ENCODE measurements at regions not wholly inside any gene's neighbourhood (a gene's known extent, or its start where the extent isn't known, plus 50 kb on each side); places are given as distances from the start of the nearest gene placed in this dataset.
"Not testable (repeated sequence)": the region's sequence is repeated elsewhere in the genome, so short reads cannot be mapped to it uniquely, and the experiment has no call there.

DNA sequence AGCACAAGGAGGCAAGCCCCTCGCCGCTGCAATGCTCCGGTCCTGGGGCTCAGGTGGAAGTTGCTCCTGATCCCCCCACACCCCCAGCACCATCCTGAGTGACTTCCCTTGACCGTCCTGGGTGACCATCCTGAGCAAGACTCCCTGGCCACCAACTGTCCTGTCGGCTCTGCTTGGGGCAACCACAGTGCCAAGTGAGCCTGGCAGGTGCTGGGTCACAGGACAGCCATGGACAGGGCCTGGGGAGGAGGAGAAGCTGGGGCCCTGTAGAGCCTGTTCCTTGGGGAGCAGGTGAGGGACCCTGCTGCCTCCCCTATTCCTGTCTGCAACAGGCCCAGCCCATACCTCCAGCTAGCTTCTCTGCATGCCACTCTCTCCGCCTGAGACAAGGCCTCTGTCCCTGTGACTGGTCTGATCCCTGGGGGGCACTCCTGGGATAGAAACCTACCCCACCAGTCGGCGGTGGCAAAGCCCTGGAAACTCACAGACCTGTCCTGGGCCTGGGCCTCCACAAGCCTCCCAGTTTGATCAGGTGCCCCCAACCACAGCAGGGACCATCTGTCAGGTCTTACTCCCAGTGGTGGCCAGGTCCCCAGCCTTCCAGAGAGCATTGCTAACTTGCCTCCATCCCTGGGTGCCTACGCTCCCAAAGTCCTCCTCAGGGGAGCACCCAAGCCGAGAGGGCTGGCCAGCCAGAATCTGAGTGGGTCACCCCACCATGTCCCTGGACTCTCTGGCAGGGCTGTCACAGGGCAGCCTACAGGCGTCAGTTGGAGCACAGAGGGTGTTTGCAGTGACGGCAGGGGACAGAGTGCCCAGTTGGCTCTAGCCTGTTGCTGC is 68.7 kb upstream of the WNT7B start:
- H3K36me3 Mint-ChIP-seq (ENCODE audit: low read depth): no peaks in the 10 kb centered on the region
- no peaks in the 10 kb centered on the region for H3K9me3 Mint-ChIP-seq
- peaks cover 10% of the 10 kb centered on the region for H3K4me1 Mint-ChIP-seq (ENCODE audit: low read depth)
- H3K27me3 Mint-ChIP-seq (ENCODE audit: low read depth): peaks cover 2% of the 10 kb centered on the region
- peak overlapping the region; percentile 66 for H3K4me3 Mint-ChIP-seq
- no peak for DNase-seq (ENCODE audit: low spot score)
- H3K27ac Mint-ChIP-seq: no peak overlapping the region

DNA sequence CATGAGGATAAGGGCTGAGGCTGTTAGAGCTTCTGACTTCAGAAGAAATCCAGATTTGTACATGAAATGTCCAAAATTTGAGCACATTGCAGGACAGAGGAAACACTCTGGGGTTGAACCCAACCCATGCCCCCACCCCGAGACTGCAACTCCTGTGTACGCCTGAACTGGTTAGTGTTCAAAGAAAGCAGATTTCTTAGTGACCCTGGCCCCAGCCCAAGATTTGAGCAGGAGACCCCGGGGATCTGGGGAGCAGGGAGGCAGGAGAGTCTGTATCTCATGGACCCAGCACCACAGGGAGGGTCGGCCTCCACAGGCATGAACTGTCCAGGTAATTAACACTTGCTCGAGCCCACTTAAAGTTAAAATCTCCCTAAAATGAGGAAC is 69.3 kb upstream of the WNT7B start:
- Mint-ChIP-seq H3K36me3 (ENCODE audit: low read depth) (no peaks in the 10 kb centered on the region), H3K27ac (no peak overlapping the region), H3K27me3 (ENCODE audit: low read depth) (peaks cover 2% of the 10 kb centered on the region), H3K9me3 (no peaks in the 10 kb centered on the region), H3K4me1 (ENCODE audit: low read depth) (peaks cover 10% of the 10 kb centered on the region), H3K4me3 (no peak overlapping the region)
- no peak for DNase-seq (ENCODE audit: low spot score)

DNA sequence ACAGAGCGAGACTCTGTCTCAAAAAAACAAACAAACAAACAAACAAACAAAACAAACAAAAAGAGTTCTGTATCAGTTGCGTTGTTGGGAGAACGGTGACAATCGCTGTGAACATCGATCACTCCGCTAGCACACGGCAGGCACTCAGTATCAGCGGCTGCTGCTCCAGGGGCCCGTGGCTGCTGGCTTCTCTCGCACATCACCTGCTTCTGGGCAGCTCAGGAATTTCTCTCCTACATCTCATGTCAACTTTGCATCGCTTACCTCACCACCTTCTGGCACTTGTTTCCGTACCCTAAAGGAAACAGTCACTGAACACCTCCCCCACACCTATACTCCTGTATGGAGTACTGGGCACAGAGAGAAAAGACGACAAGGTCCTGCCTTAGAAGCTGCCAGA is 70.3 kb upstream of the WNT7B start:
- Mint-ChIP-seq H3K4me1 (ENCODE audit: low read depth) (peaks cover 10% of the 10 kb centered on the region), H3K27ac (no peak overlapping the region), H3K36me3 (ENCODE audit: low read depth) (no peaks in the 10 kb centered on the region), H3K27me3 (ENCODE audit: low read depth) (no peaks in the 10 kb centered on the region), H3K4me3 (no peak overlapping the region), H3K9me3 (no peaks in the 10 kb centered on the region)
- DNase-seq (ENCODE audit: low spot score): no peak

DNA sequence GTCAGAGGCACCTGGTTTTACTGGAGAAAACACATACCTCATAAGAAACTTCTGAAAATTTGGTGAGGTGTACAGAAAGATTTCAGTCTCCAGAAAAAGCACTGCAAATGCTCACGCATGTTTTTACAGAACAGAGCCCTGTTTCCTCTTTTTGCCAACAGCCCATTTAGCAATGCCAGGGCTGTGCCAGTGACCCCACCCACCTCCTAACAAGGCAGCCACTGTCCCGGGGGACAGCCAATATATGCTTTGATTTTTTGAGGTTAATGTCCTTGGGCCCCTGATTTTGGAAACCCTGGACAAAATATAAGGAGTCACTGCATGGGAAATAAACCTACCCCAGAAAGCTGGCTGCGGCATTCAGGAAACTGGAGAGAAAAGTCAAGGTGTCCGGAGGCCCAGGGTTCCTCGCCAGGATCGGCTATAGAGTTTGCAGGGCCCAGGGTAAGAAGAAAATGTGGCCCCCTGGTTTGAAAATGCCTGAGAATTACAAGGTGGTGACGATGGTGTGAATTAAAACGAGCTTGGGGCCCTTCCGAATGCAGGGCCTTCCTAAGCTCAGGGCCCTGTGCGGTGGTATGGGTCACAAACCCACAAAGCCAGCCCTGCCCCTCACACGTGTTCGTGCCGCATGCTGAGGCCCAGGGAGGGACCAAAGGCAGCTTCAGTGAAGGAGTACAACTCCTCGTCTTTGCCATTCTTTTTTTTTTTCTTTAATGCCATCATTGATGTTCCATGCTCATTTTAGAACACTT is 71.1 kb upstream of the WNT7B start:
- Mint-ChIP-seq H3K4me1 (ENCODE audit: low read depth) (peaks cover 13% of the 10 kb centered on the region), H3K27me3 (ENCODE audit: low read depth) (no peaks in the 10 kb centered on the region), H3K9me3 (no peaks in the 10 kb centered on the region), H3K36me3 (ENCODE audit: low read depth) (no peaks in the 10 kb centered on the region), H3K4me3 (no peak overlapping the region), H3K27ac (no peak overlapping the region)
- DNase-seq (ENCODE audit: low spot score): no peak

DNA sequence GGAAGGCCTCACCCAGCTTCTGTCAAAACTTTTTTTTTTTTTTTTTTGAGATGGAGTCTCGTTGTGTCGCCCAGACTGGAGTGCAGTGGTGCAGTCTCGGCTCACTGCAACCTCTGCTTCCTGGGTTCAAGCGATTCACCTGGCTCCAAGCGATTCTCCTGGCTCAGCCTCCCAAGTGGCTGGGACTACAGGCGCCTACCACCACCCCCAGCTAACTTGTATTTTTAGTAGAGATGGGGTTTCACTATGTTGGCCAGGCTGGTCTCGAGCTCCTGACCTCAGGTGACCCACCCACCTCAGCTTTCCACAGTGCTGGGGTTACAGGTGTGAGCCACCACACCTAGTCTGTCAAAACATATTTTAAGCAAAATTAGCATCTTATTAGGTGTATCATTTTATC is 71.7 kb upstream of the WNT7B start:
- H3K36me3 Mint-ChIP-seq (ENCODE audit: low read depth); H3K9me3 Mint-ChIP-seq; H3K4me3 Mint-ChIP-seq; H3K27me3 Mint-ChIP-seq (ENCODE audit: low read depth); H3K27ac Mint-ChIP-seq; DNase-seq (ENCODE audit: low spot score): not testable (repeated sequence)
- peaks cover 15% of the 10 kb centered on the region for H3K4me1 Mint-ChIP-seq (ENCODE audit: low read depth)

DNA sequence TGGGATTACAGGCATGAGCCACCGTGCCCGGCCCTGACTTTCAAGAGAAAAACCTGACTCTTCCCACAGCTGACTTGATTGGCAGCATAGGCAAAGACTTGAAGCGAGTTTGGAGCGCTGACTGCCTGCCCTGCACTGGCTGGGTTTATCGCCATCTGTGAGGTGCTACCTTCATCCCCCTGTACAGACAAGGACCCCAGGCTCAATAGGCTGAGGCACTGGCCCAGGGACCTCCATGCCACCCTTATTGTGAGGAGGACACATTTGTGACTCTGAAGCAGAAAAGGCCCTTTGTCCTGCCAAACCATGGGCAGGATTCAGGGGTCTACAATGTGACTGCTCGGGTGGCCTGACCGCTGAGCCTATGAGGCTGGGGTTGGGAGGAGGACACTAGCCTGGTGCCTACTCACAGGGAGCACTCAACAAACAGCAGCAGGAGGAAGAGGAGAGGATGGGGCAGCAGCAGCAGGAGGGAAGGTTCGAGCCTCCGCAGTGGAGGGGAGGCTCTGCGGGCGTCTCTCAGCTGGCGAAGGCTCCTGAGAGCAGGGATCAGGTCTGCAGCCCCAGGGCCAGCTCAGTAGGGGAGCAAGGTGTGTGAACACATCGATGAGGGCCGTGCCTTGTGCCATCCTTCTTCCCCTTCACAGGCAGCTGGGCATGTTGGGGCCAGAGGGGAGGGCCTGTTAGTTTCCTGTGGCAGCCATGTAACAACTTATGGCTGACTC is 72.9 kb upstream of the WNT7B start:
- peaks cover 2% of the 10 kb centered on the region for H3K36me3 Mint-ChIP-seq (ENCODE audit: low read depth)
- no peaks in the 10 kb centered on the region for H3K9me3 Mint-ChIP-seq
- no peak overlapping the region for H3K4me3 Mint-ChIP-seq
- H3K4me1 Mint-ChIP-seq (ENCODE audit: low read depth): peaks cover 12% of the 10 kb centered on the region
- no peak overlapping the region for H3K27ac Mint-ChIP-seq
- no peak for DNase-seq (ENCODE audit: low spot score)
- no peaks in the 10 kb centered on the region for H3K27me3 Mint-ChIP-seq (ENCODE audit: low read depth)

DNA sequence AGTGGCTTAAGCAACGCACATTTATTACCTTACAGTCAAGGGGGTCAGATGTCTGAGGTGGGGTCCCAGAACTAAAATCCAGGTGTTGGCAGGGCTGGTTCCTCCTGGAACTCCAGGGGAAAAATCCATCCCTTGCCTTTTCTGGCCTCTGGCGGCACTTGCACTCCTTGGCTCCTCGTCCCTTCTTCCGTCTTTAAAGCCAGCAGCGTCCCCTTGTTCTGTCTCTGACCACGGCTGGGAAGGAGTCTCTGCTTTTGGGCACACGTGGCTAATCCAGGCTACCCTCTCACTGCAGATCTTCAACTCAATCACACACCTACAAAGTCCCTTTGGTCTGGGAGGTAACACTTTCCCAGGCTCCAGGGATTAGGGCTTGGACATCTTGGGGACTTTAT is 73.5 kb upstream of the WNT7B start:
- peaks cover 17% of the 10 kb centered on the region for H3K4me1 Mint-ChIP-seq (ENCODE audit: low read depth)
- no peak overlapping the region for H3K4me3 Mint-ChIP-seq
- peaks cover 2% of the 10 kb centered on the region for H3K36me3 Mint-ChIP-seq (ENCODE audit: low read depth)
- no peaks in the 10 kb centered on the region for H3K27me3 Mint-ChIP-seq (ENCODE audit: low read depth)
- no peaks in the 10 kb centered on the region for H3K9me3 Mint-ChIP-seq
- DNase-seq (ENCODE audit: low spot score): no peak
- no peak overlapping the region for H3K27ac Mint-ChIP-seq

DNA sequence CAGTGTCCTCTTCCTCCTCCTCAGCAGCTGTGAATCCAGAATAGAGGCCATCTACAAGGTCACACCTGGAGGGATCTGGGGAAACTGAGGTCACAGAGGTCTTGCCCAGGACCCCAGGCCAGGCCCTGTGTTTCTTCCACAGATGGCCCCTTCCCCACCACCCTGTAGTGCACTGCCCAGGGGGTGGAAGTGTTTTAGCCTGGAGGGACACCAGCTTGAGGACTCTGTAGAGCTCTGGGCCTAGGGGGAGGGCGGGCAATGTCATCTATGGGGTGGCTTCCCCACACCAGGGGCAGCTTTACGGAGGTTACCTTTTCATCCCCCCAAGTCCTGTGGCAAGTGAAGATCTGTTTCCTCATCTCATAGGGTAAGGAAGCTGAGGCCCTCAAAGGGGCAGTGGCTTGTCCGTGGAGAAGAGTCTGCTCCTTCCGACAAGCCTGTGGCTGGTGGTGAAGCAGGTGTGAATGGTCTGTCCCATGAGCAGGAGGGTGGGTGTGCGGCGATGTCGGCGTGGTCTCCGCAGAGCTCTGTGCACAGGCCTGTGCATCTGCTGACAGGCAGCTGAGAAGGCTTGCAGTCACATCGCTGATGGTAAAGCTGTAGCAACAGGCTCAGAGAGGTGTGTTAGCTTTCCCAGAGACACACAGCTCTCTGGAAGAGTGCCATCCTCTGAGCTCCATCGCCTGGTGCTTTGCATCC is 74.1 kb upstream of the WNT7B start:
- Mint-ChIP-seq H3K4me3 (peak overlapping the region; percentile 21), H3K27me3 (ENCODE audit: low read depth) (no peaks in the 10 kb centered on the region)

DNA sequence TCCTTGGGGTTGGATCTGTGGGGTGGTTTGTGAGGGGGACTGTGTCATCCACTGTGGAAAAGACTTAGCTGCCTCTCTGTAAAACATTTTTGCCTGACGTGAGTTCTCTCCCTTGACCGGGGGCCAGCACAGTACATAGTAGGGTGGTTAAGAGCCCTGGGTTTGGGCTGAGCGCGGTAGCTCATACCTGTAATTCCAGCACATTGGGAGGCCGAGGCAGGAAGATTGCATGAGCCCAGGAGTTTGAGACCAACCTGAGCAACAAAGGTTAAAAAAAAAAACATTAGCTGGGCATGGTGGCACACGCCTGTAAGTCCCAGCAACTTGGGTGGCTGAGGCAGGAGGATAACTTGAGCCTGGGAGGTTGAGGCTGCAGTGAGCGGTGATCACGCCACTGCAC is 74.7 kb upstream of the WNT7B start:
- H3K4me3 Mint-ChIP-seq: peak overlapping the region; percentile 21
- no peak for DNase-seq (ENCODE audit: low spot score)
- peaks cover 2% of the 10 kb centered on the region for H3K36me3 Mint-ChIP-seq (ENCODE audit: low read depth)
- H3K9me3 Mint-ChIP-seq: no peaks in the 10 kb centered on the region
- peak overlapping the region; percentile 49 for H3K27ac Mint-ChIP-seq
- H3K27me3 Mint-ChIP-seq (ENCODE audit: low read depth): no peaks in the 10 kb centered on the region
- H3K4me1 Mint-ChIP-seq (ENCODE audit: low read depth): peaks cover 18% of the 10 kb centered on the region

More for the DNA sequence above, 74.1 kb upstream of the WNT7B start:
- Mint-ChIP-seq H3K27ac (peak overlapping the region; percentile 49), H3K4me1 (ENCODE audit: low read depth) (peaks cover 16% of the 10 kb centered on the region), H3K9me3 (no peaks in the 10 kb centered on the region), H3K36me3 (ENCODE audit: low read depth) (peaks cover 2% of the 10 kb centered on the region)
- no peak for DNase-seq (ENCODE audit: low spot score)

DNA sequence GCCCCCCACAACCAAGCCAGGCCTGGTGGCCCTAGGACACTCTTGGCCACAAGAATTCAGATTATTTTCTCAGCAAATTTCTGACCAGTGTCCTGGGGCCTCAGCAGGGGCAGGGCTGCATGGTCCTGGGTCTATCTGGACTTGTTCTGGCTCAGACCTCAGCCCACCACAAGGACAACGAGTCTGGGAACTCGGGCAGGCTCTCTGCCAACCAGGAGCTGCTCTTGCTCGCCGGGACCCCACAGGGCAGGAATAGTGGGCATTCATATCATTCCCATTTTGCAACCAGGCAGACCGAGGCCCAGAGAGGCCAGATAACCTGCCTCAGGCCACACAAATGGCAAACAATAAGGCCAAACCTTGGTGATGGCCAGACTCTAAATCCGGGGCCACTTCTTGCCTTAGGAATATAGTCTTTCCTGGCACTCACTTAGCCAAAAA is 75.4 kb upstream of the WNT7B start:
- H3K4me3 Mint-ChIP-seq: peak overlapping the region; percentile 92
- peak overlapping the region; percentile 95 for H3K27ac Mint-ChIP-seq
- no peaks in the 10 kb centered on the region for H3K27me3 Mint-ChIP-seq (ENCODE audit: low read depth)
- DNase-seq (ENCODE audit: low spot score): no peak
- peaks cover 19% of the 10 kb centered on the region for H3K4me1 Mint-ChIP-seq (ENCODE audit: low read depth)
- peaks cover 2% of the 10 kb centered on the region for H3K36me3 Mint-ChIP-seq (ENCODE audit: low read depth)
- no peaks in the 10 kb centered on the region for H3K9me3 Mint-ChIP-seq

DNA sequence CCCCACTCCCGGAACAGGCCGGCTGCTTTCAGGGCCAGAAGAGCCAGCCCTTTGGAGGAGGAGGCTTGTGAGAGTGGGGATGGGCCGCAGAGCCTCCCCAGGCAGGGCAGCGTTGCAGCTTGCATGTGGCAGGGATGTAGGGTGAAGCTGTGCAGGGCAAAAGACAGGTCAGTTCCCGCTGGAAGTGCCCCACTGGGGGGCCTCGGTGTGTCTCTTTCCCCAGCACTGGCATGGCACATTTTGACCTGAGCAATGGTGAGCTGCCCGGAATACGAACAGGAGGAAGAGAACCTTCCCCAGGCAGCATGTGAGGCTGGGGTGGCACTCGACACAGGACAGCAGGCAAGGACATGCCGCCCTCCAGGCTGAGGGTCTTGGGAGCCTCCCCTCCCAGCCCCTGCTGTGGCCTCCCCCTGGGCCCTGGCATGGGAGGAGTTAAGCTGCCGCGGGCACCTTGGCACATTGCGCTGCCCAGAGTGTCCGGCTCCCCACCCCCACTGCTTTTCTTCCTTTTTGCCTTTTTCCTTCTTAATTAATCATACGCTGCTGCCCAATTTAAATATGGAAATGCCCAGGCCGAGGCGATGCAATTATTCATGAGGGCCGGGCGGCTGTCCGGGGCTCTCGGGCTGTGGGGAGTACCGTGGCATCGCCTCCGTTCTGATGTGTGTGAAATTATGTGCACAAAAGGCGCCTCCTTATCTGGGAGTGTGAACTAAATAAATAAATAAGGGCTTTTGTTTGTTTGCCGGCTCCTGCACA is 76.0 kb upstream of the WNT7B start:
- no peak for DNase-seq (ENCODE audit: low spot score)
- Mint-ChIP-seq H3K4me3 (peak overlapping the region; percentile 92), H3K4me1 (ENCODE audit: low read depth) (peaks cover 24% of the 10 kb centered on the region), H3K27ac (peak overlapping the region; percentile 95), H3K9me3 (no peaks in the 10 kb centered on the region), H3K27me3 (ENCODE audit: low read depth) (no peaks in the 10 kb centered on the region), H3K36me3 (ENCODE audit: low read depth) (peaks cover 2% of the 10 kb centered on the region)

DNA sequence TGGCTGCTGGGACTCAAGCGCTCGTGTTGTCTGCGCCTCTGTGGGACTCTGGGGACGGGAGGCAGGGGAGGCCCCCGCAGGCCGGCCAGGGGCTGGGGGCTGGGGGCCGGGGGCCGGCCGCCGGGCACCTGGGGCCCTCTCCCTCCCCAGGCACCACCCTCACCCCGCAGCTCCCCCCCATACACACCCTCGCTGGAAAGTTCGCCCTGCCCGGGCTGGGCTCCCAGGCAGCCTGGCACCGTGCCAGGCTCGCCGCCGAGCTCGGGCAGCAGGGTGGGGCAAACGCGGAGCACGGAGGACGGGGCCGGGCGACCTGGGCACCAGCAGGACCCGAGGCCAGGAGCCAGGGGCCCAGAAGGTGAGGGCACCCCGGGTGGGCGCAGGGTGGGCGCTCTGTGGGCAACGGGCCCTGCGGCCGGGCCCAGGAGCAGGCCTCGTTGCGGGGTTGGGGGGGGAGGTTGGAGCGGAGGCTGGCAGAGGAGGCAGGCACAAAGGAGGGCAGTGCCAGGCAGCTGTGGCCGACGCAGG is 76.7 kb upstream of the WNT7B start:
- Mint-ChIP-seq H3K27ac (peak overlapping the region; percentile 95), H3K36me3 (ENCODE audit: low read depth) (peaks cover 2% of the 10 kb centered on the region), H3K4me3 (peak overlapping the region; percentile 92)

More for the DNA sequence above, 76.7 kb upstream of the WNT7B start:
- Mint-ChIP-seq H3K27me3 (ENCODE audit: low read depth) (no peaks in the 10 kb centered on the region), H3K9me3 (no peaks in the 10 kb centered on the region), H3K4me1 (ENCODE audit: low read depth) (peaks cover 29% of the 10 kb centered on the region)
- DNase-seq (ENCODE audit: low spot score): peak; percentile 40

Measured in T-helper 2 cell treated with Interferon-gamma antibody and Interleukin-4, amounts not matched to agents 5 μg/mL and 100 μg/mL, for 36 hours (primary cell).